Ovary (tissue), 3 donors: ENCODE measurements at regions not wholly inside any gene's neighbourhood (a gene's known extent, or its start where the extent isn't known, plus 50 kb on each side); places are given as distances from the start of the nearest gene placed in this dataset.

ENCODE experiments used
- CTCF ChIP-seq, 3 donors: fragments of 450-650 bp in 2 of 3; fragments of 200-600 bp in 1 of 3; IDR thresholded peaks; one replicate each; pipeline versions ENCODE4 v1.5.1 to v1.8.0; 2016 to 2022; ENCODE audit warnings: antibody characterized with exemption in 3 of 3, mild to moderate bottlenecking in 1 of 3
- EP300 ChIP-seq: sonication (generic); formaldehyde crosslinking; IDR thresholded peaks from one replicate; pipeline ENCODE4 v1.6.1; 2017; ENCODE audit warnings: antibody characterized with exemption
- POLR2A ChIP-seq: fragments of 450-650 bp; IDR thresholded peaks from one replicate; pipeline ENCODE4 v1.6.1; 2017; ENCODE audit warnings: antibody characterized with exemption, mild to moderate bottlenecking, moderate library complexity
- donor health status: DM: no; HTN: no; CAD: no.

- TF ChIP-seq CTCF (IDR thresholded peaks at IDR 0.05) (no peak), EP300 (no peak), POLR2A (no peak)
Observed at GRCh38 chr12:115473257-115473956, 789.4 kb upstream of the TBX3 start.
